WTC11 (cell line): ENCODE measurements at regions not wholly inside any gene's neighbourhood (a gene's known extent, or its start where the extent isn't known, plus 50 kb on each side); places are given as distances from the start of the nearest gene placed in this dataset.

Experiments used
- ATAC-seq: fragments of 200-7000 bp; cut with Tn5 transposase; 2 replicates; pipeline ENCODE4 v1.10.0; 2021; ENCODE audit warnings: mild to moderate bottlenecking, moderate library complexity
- CTCF ChIA-PET: fragments of 300-600 bp; sonication (Branson Sonifier 250); formaldehyde crosslinking; loops from one replicate; lab custom pipeline; 2021; ENCODE audit warnings: antibody characterized with exemption; lab: Charles Lee
- POLR2A ChIA-PET: fragments of 350-600 bp; sonication (Branson Sonifier 250); formaldehyde crosslinking; loops from one replicate; lab custom pipeline; 2021; ENCODE audit warnings: antibody characterized with exemption; lab: Charles Lee
- DNase-seq: peaks from one replicate; pipeline ENCODE4 v3.0.0; 2021; ENCODE audit warnings: low spot score
- H3K27ac Mint-ChIP-seq: 2 replicates; pipeline ENCODE4 v1.8.0; 2021; ENCODE audit warnings: mixed read lengths
- H3K27me3 Mint-ChIP-seq: 2 replicates; pipeline ENCODE4 v1.8.0; 2021; ENCODE audit warnings: low read depth, mild to moderate bottlenecking, moderate library complexity, mixed read lengths
- H3K36me3 Mint-ChIP-seq: 2 replicates; pipeline ENCODE4 v1.8.0; 2021; ENCODE audit warnings: mixed read lengths
- H3K4me1 Mint-ChIP-seq: 2 replicates; pipeline ENCODE4 v1.8.0; 2022; ENCODE audit warnings: mixed read lengths
- H3K4me3 Mint-ChIP-seq: 2 replicates; pipeline ENCODE4 v1.8.0; 2021; ENCODE audit warnings: mild to moderate bottlenecking, moderate library complexity, mixed read lengths
- H3K9me3 Mint-ChIP-seq: 2 replicates; pipeline ENCODE4 v1.8.0; 2021; ENCODE audit warnings: mixed read lengths
- ATF1 ChIP-seq: sonication (generic); formaldehyde crosslinking; IDR thresholded peaks from 2 replicates; pipeline ENCODE4 v1.8.1; 2023; ENCODE audit warnings: mild to moderate bottlenecking, moderate library complexity, missing genetic modification reagents
- ATF3 ChIP-seq: sonication (generic); formaldehyde crosslinking; conservative IDR thresholded peaks from 2 replicates; pipeline ENCODE4 v1.8.1; 2022; ENCODE audit warnings: mild to moderate bottlenecking, missing genetic modification reagents
- ATF6 ChIP-seq: sonication (generic); formaldehyde crosslinking; IDR thresholded peaks from 2 replicates; pipeline ENCODE4 v1.8.1; 2023; ENCODE audit warnings: mild to moderate bottlenecking, missing genetic modification reagents
- CTCF ChIP-seq: fragments of 200-600 bp; IDR thresholded peaks from 2 replicates; pipeline ENCODE4 v1.8.0; 2022; ENCODE audit warnings: antibody characterized with exemption
- FOXP1 ChIP-seq: sonication (generic); formaldehyde crosslinking; IDR thresholded peaks from 2 replicates; pipeline ENCODE4 v1.8.0; 2022; ENCODE audit warnings: missing genetic modification reagents, mild to moderate bottlenecking, moderate library complexity, borderline replicate concordance
- IRF2 ChIP-seq: sonication (generic); formaldehyde crosslinking; IDR thresholded peaks from 2 replicates; pipeline ENCODE4 v1.8.0; 2022; ENCODE audit warnings: low read depth, missing genetic modification reagents, borderline replicate concordance
- JUN ChIP-seq: sonication (generic); formaldehyde crosslinking; IDR thresholded peaks from 2 replicates; pipeline ENCODE4 v1.8.0; 2023; ENCODE audit warnings: mild to moderate bottlenecking, missing genetic modification reagents
- MAX ChIP-seq: sonication (generic); formaldehyde crosslinking; IDR thresholded peaks from 2 replicates; pipeline ENCODE4 v1.8.0; 2022; ENCODE audit warnings: mild to moderate bottlenecking, missing genetic modification reagents
- NFATC4 ChIP-seq: fragments of 250-450 bp; sonication (Bioruptor Pico); IDR thresholded peaks from 2 replicates; pipeline ENCODE4 v1.9.0; 2021; ENCODE audit warnings: mild to moderate bottlenecking
- PRDM15 ChIP-seq: sonication (generic); formaldehyde crosslinking; IDR thresholded peaks from 2 replicates; pipeline ENCODE4 v1.8.0; 2022; ENCODE audit warnings: missing genetic modification reagents
- PRRX2 ChIP-seq: fragments of 250-450 bp; sonication (Bioruptor Pico); IDR thresholded peaks from 2 replicates; pipeline ENCODE4 v1.8.0; 2021; ENCODE audit warnings: mild to moderate bottlenecking
- TEAD4 ChIP-seq: sonication (generic); formaldehyde crosslinking; IDR thresholded peaks from 2 replicates; pipeline ENCODE4 v1.8.0; 2022; ENCODE audit warnings: mild to moderate bottlenecking, missing genetic modification reagents
- USF1 ChIP-seq: sonication (generic); formaldehyde crosslinking; IDR thresholded peaks from 2 replicates; pipeline ENCODE4 v1.8.0; 2022; ENCODE audit warnings: mild to moderate bottlenecking, missing genetic modification reagents
- USF2 ChIP-seq: sonication (generic); formaldehyde crosslinking; IDR thresholded peaks from 2 replicates; pipeline ENCODE4 v1.8.1; 2023; ENCODE audit warnings: mild to moderate bottlenecking, missing genetic modification reagents, moderate library complexity
- ZBTB21 ChIP-seq: sonication (generic); formaldehyde crosslinking; IDR thresholded peaks from 2 replicates; pipeline ENCODE4 v1.8.1; 2023; ENCODE audit warnings: mild to moderate bottlenecking, missing genetic modification reagents, borderline replicate concordance
- ZNF423 ChIP-seq: fragments of 250-450 bp; sonication (Bioruptor Pico); IDR thresholded peaks from 2 replicates; pipeline ENCODE4 v2.1.2; 2022; ENCODE audit warnings: mild to moderate bottlenecking, moderate library complexity
- ZNF532 ChIP-seq: fragments of 250-450 bp; sonication (Bioruptor Pico); IDR thresholded peaks from 2 replicates; pipeline ENCODE4 v1.9.0; 2021; ENCODE audit warnings: mild to moderate bottlenecking, borderline replicate concordance

GRCh38 chr11:80412604-80413003, 971.8 kb upstream of the TENM4 start:
- Mint-ChIP-seq H3K27ac (no peak overlapping the region), H3K4me3 (no peak overlapping the region), H3K4me1 (peaks cover 14% of the 10 kb centered on the region), H3K27me3 (no peaks in the 10 kb centered on the region), H3K9me3 (peaks cover 22% of the 10 kb centered on the region), H3K36me3 (peaks cover 11% of the 10 kb centered on the region)
- DNase-seq (no peak), ATAC-seq (no peak)
- POLR2A ChIA-PET, result interaction anchor here (0.6 kb wide), 2 partner anchors 54 to 86 kb away, joined by 3 to 8 read pairs; no protein-coding TSS in a partner anchor
- TF ChIP-seq NFATC4 (CRISPR knock-in tag) (no peak), ATF1 (CRISPR knock-in tag) (no peak), ZNF423 (CRISPR knock-in tag) (no peak), USF1 (CRISPR knock-in tag) (no peak), FOXP1 (CRISPR knock-in tag) (no peak), PRDM15 (CRISPR knock-in tag) (no peak), PRRX2 (CRISPR knock-in tag) (no peak), MAX (CRISPR knock-in tag) (no peak), CTCF (no peak), ATF6 (CRISPR knock-in tag) (no peak), JUN (no peak)
- CTCF ChIA-PET, result no interaction called here

- Mint-ChIP-seq H3K9me3 (no peaks in the 10 kb centered on the region), H3K4me1 (peaks cover 10% of the 10 kb centered on the region), H3K27me3 (no peaks in the 10 kb centered on the region), H3K36me3 (no peaks in the 10 kb centered on the region), H3K4me3 (no peak overlapping the region), H3K27ac (no peak overlapping the region)
- ChIA-PET CTCF (no interaction called here), POLR2A (no interaction called here)
- no peak for DNase-seq
- ATAC-seq, result no peak
- TF ChIP-seq IRF2 (CRISPR knock-in tag) (no peak), ATF3 (CRISPR knock-in tag) (no peak), TEAD4 (CRISPR knock-in tag) (no peak), PRDM15 (CRISPR knock-in tag) (no peak), USF2 (CRISPR knock-in tag) (no peak), ZNF532 (no peak), ZBTB21 (CRISPR knock-in tag) (no peak)
These were observed 952.4 kb upstream of the TENM4 start for GRCh38 chr11:80393210-80393609.
